HepG2 (cell line): ENCODE measurements at regions not wholly inside any gene's neighbourhood (a gene's known extent, or its start where the extent isn't known, plus 50 kb on each side); places are given as distances from the start of the nearest gene placed in this dataset.
"Not testable (repeated sequence)": the region's sequence is repeated elsewhere in the genome, so short reads cannot be mapped to it uniquely, and the experiment has no call there.

Source experiments
- ATAC-seq: fragments of 200-7000 bp; cut with Tn5 transposase; 3 replicates; pipeline ENCODE4 v1.9.1; 2020; ENCODE audit warnings: mild to moderate bottlenecking, moderate library complexity
- BruUV-seq: library from RNA; stranded (reverse); fragments of 400-500 nt; replicated peaks from 2 replicates; lab custom pipeline; 2021; lab: Mats Ljungman, UMichigan
- CTCF ChIA-PET: fragments of 300-600 bp; formaldehyde crosslinking; extraction: SDS; loops from one replicate; lab custom pipeline; 2021; ENCODE audit warnings: low total read pairs, inconsistent platforms, low intra/inter-chr PET ratio; lab: Yijun Ruan, JAX
- POLR2A ChIA-PET: fragments of 350-600 bp; sonication (Branson Sonifier 250); formaldehyde crosslinking; loops from one replicate; lab custom pipeline; 2020; ENCODE audit warnings: antibody characterized with exemption, inconsistent platforms; lab: Yijun Ruan, JAX
- DNase-seq: peaks from one replicate; pipeline ENCODE4 v3.0.0-alpha.2; 2015; ENCODE audit warnings: low spot score
- FAIRE-seq: peaks from 3 replicates; lab custom pipeline; 2011; peaks lifted over from hg19 to GRCh38; lab: Jason Lieb, UNC
- H2AFZ ChIP-seq: one replicate; pipeline ENCODE4 v1.6.1; 2011; ENCODE audit warnings: low read length, inconsistent platforms
- H3K27ac ChIP-seq: fragments of 300-600 bp; 3 replicates; pipeline ENCODE4 v1.8.0; 2011; ENCODE audit warnings: mixed run types, mild to moderate bottlenecking, mixed read lengths, low read length, inconsistent platforms; ENCODE audit not compliant: insufficient read depth; ENCODE audit errors: extremely low read length
- H3K27me3 ChIP-seq, 2 experiments: fragments of 200-600 bp in 1 of 2; 2 replicates in 1 of 2; 3 replicates in 1 of 2; pipeline versions ENCODE4 v1.6.0 to v1.8.0; 2011; ENCODE audit warnings: low read length in 2 of 2, mild to moderate bottlenecking in 2 of 2, moderate library complexity in 2 of 2, inconsistent platforms in 1 of 2; ENCODE audit not compliant: insufficient read depth in 2 of 2, control insufficient read depth in 1 of 2
- H3K36me3 ChIP-seq, 2 experiments: fragments of 200-600 bp in 1 of 2; replicated peaks in 1 of 2; 2 replicates in 1 of 2; 3 replicates in 1 of 2; pipeline versions ENCODE4 v1.5.1 to v1.8.0; 2011; ENCODE audit warnings: low read length in 2 of 2, inconsistent platforms in 1 of 2; ENCODE audit not compliant: insufficient read depth in 2 of 2, control insufficient read depth in 1 of 2
- H3K4me1 ChIP-seq: 2 replicates; pipeline ENCODE4 v1.5.1; 2012; ENCODE audit warnings: low read length, inconsistent platforms; ENCODE audit not compliant: insufficient read depth
- H3K4me2 ChIP-seq: 2 replicates; pipeline ENCODE4 v1.6.0; 2011; ENCODE audit warnings: low read depth, low read length, inconsistent platforms
- H3K4me3 ChIP-seq, 3 experiments: fragments of 200-600 bp in 1 of 3; sonication (generic), shearing (Covaris generic) in 1 of 3; replicated peaks in 1 of 3; 2 replicates each; pipeline ENCODE4 v1.5.1; 2011 to 2016; ENCODE audit warnings: low read length in 3 of 3, inconsistent platforms in 2 of 3, low read depth in 2 of 3, mild to moderate bottlenecking in 2 of 3, control low read depth in 1 of 3, mixed read lengths in 1 of 3; ENCODE audit not compliant: insufficient read depth in 1 of 3
- H3K79me2 ChIP-seq: one replicate; pipeline ENCODE4 v1.6.1; 2011; ENCODE audit warnings: low read length, inconsistent platforms; ENCODE audit not compliant: insufficient read depth
- H3K9ac ChIP-seq: 2 replicates; pipeline ENCODE4 v1.6.0; 2011; ENCODE audit warnings: mild to moderate bottlenecking, low read depth, low read length, inconsistent platforms; ENCODE audit not compliant: insufficient read depth
- H3K9me3 ChIP-seq: 2 replicates; pipeline ENCODE4 v1.5.1; 2012; ENCODE audit warnings: mild to moderate bottlenecking, low read length
- H4K20me1 ChIP-seq: 2 replicates; pipeline ENCODE4 v1.6.0; 2011; ENCODE audit warnings: inconsistent platforms, mild to moderate bottlenecking, low read length, moderate library complexity; ENCODE audit not compliant: insufficient read depth
- WGBS: methylation state at CpG from one replicate; pipeline ENCODE4 v1.1.6; 2017; ENCODE audit warnings: low lambda C conversion rate; 5-methylcytosine and 5-hydroxymethylcytosine counted together
- in situ Hi-C: cut with HindIII; loops from 2 replicates; pipeline ENCODE4 v1.10.0; 2017; ENCODE audit warnings: low pct_unique_long_range_greater_than_20kb; ENCODE audit not compliant: extremely low pct_ligation_motif_present
- intact Hi-C: fragments of 100-400 bp; cut with micrococcal nuclease; formaldehyde crosslinking; loops from one replicate; pipeline ENCODE4 v1.10.0; 2022; ENCODE audit not compliant: unreplicated experiment

GRCh38 chr15:32508081-32508480 is 52.6 kb upstream of the GOLGA8O start:
- intact Hi-C loops, H3K27ac ChIP-seq, CTCF ChIA-PET, in situ Hi-C loops, DNase-seq, H2AFZ ChIP-seq, BruUV-seq, H3K9ac ChIP-seq, H3K79me2 ChIP-seq, H3K36me3 ChIP-seq, POLR2A ChIA-PET, H3K4me1 ChIP-seq, H3K4me3 ChIP-seq, H3K4me2 ChIP-seq, H4K20me1 ChIP-seq, ATAC-seq, H3K27me3 ChIP-seq, H3K9me3 ChIP-seq, FAIRE-seq: not testable (repeated sequence)
- no CpG with 5 or more reads among the region's 7 CpGs for WGBS

DNA sequence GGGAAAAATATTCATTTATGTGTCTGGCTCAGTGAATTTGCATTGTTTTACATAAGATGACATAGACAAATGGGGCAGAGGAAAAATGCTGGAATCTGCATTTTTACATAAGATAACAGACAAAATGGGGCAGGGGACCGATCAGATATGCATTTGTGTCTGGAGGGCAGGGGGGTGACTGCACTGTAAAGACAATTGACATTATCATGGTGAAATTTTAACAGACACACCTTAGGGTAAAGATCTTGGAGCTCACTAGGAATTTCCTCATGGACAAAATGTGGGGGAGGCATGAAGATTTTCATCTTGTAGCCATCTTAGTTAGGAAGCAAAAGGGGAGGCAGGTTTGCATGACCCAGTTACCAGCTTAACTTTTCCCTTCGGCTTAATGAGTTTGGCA is 51.4 kb upstream of the GOLGA8O start:
- H3K27me3 ChIP-seq, H3K4me2 ChIP-seq, H3K4me3 ChIP-seq, H3K4me1 ChIP-seq, H4K20me1 ChIP-seq, CTCF ChIA-PET, ATAC-seq, H2AFZ ChIP-seq, POLR2A ChIA-PET, H3K79me2 ChIP-seq, DNase-seq, BruUV-seq, H3K36me3 ChIP-seq, H3K27ac ChIP-seq, FAIRE-seq, H3K9ac ChIP-seq, H3K9me3 ChIP-seq, in situ Hi-C loops, intact Hi-C loops: not testable (repeated sequence)
- no CpG with 5 or more reads among the region's 2 CpGs for WGBS

- ATAC-seq, H4K20me1 ChIP-seq, H2AFZ ChIP-seq, in situ Hi-C loops, CTCF ChIA-PET, H3K4me2 ChIP-seq, H3K27ac ChIP-seq, POLR2A ChIA-PET, FAIRE-seq, H3K4me3 ChIP-seq, intact Hi-C loops, H3K27me3 ChIP-seq, DNase-seq, H3K9ac ChIP-seq, BruUV-seq, H3K79me2 ChIP-seq, H3K4me1 ChIP-seq, H3K36me3 ChIP-seq, H3K9me3 ChIP-seq: not testable (repeated sequence)
- no CpG with 5 or more reads among the region's 4 CpGs for WGBS
Measured at GRCh38 chr15:32505633-32506032, 50.2 kb upstream of the GOLGA8O start.
